ENCODE measurements at regions not wholly inside any gene's neighbourhood (a gene's known extent, or its start where the extent isn't known, plus 50 kb on each side); places are given as distances from the start of the nearest gene placed in this dataset.
"Not testable (repeated sequence)": the region's sequence is repeated elsewhere in the genome, so short reads cannot be mapped to it uniquely, and the experiment has no call there.

GRCh38 chr12:72901685-72902084, 629.5 kb downstream of the TRHDE start:
- no peaks in the 10 kb centered on the region for H3K36me3 ChIP-seq (ENCODE audit: insufficient read depth, low read length)
- ChIA-PET POLR2A (no interaction called here), CTCF (no interaction called here)
- H3K27me3 Mint-ChIP-seq, result no peaks in the 10 kb centered on the region
- H3K36me3 Mint-ChIP-seq (ENCODE audit: low read depth), result no peaks in the 10 kb centered on the region
- ATAC-seq (ENCODE audit: poor library complexity) (no peak), DNase-seq (no peak)
- H3K4me1 Mint-ChIP-seq (ENCODE audit: low read depth), result no peaks in the 10 kb centered on the region
- peaks cover 0 to 4% of the 10 kb centered on the region in 2 experiments for H3K9me3 ChIP-seq (ENCODE audit: control insufficient read depth in 1 of 2, insufficient read depth in 1 of 2, low read length in 2 of 2)
- peaks cover 11% of the 10 kb centered on the region for H3K9me3 Mint-ChIP-seq
- no peak for TF ChIP-seq CTCF (IDR thresholded peaks at IDR 0.05)
- H3K27me3 ChIP-seq (ENCODE audit: control insufficient read depth in 1 of 2, insufficient read depth in 2 of 2, low read length in 2 of 2), result no peaks in the 10 kb centered on the region
- no peaks in the 10 kb centered on the region for H3K4me1 ChIP-seq (ENCODE audit: insufficient read depth, low read length)
- H3K4me3 ChIP-seq (ENCODE audit: low read length), result no peak overlapping the region
- H3K27ac ChIP-seq (ENCODE audit: low read depth in 1 of 2, low read length in 2 of 2), result no peak overlapping the region
- H3K27ac Mint-ChIP-seq, result no peak overlapping the region
- intact Hi-C loops (cut with DNase I, micrococcal nuclease), result no loop called here
- no peak overlapping the region for H3K4me3 Mint-ChIP-seq

GRCh38 chr12:72925716-72926115, 653.5 kb downstream of the TRHDE start:
- Mint-ChIP-seq H3K4me3 (no peak overlapping the region), H3K27ac (no peak overlapping the region), H3K4me1 (ENCODE audit: low read depth) (no peaks in the 10 kb centered on the region), H3K9me3 (peaks cover 4% of the 10 kb centered on the region), H3K27me3 (no peaks in the 10 kb centered on the region), H3K36me3 (ENCODE audit: low read depth) (no peaks in the 10 kb centered on the region)
- intact Hi-C loops (cut with DNase I, micrococcal nuclease), result no loop called here
- Histone ChIP-seq H3K4me3 (ENCODE audit: low read length) (no peak overlapping the region), H3K4me1 (ENCODE audit: insufficient read depth, low read length) (no peaks in the 10 kb centered on the region), H3K36me3 (ENCODE audit: insufficient read depth, low read length) (no peaks in the 10 kb centered on the region), H3K9me3 (ENCODE audit: control insufficient read depth in 1 of 2, insufficient read depth in 1 of 2, low read length in 2 of 2) (no peaks in the 10 kb centered on the region), H3K27ac (ENCODE audit: low read depth in 1 of 2, low read length in 2 of 2) (no peak overlapping the region), H3K27me3 (ENCODE audit: control insufficient read depth in 1 of 2, insufficient read depth in 2 of 2, low read length in 2 of 2) (no peaks in the 10 kb centered on the region)
- DNase-seq, result no peak
- no peak for ATAC-seq (ENCODE audit: poor library complexity)
- POLR2A ChIA-PET, result no interaction called here
- no peak for TF ChIP-seq CTCF (IDR thresholded peaks at IDR 0.05)
- CTCF ChIA-PET, result no interaction called here

- H3K4me3 Mint-ChIP-seq; DNase-seq; H3K27me3 ChIP-seq (ENCODE audit: control insufficient read depth in 1 of 2, insufficient read depth in 2 of 2, low read length in 2 of 2); H3K27me3 Mint-ChIP-seq; H3K4me1 ChIP-seq (ENCODE audit: insufficient read depth, low read length); H3K27ac Mint-ChIP-seq; H3K9me3 ChIP-seq (ENCODE audit: control insufficient read depth in 1 of 2, insufficient read depth in 1 of 2, low read length in 2 of 2); H3K27ac ChIP-seq (ENCODE audit: low read depth in 1 of 2, low read length in 2 of 2); CTCF ChIA-PET; H3K36me3 Mint-ChIP-seq (ENCODE audit: low read depth); H3K4me3 ChIP-seq (ENCODE audit: low read length); POLR2A ChIA-PET; H3K4me1 Mint-ChIP-seq (ENCODE audit: low read depth); intact Hi-C loops (cut with DNase I, micrococcal nuclease); H3K36me3 ChIP-seq (ENCODE audit: insufficient read depth, low read length); ATAC-seq (ENCODE audit: poor library complexity): not testable (repeated sequence)
- H3K9me3 Mint-ChIP-seq, result peaks cover 11% of the 10 kb centered on the region
Measured at GRCh38 chr12:72931838-72932237, 659.7 kb downstream of the TRHDE start.

- Histone ChIP-seq H3K27ac (ENCODE audit: low read depth in 1 of 2, low read length in 2 of 2) (no peak overlapping the region), H3K9me3 (ENCODE audit: control insufficient read depth in 1 of 2, insufficient read depth in 1 of 2, low read length in 2 of 2) (peaks cover 0 to 7% of the 10 kb centered on the region in 2 experiments), H3K4me1 (ENCODE audit: insufficient read depth, low read length) (no peaks in the 10 kb centered on the region), H3K27me3 (ENCODE audit: control insufficient read depth in 1 of 2, insufficient read depth in 2 of 2, low read length in 2 of 2) (no peaks in the 10 kb centered on the region), H3K4me3 (ENCODE audit: low read length) (no peak overlapping the region), H3K36me3 (ENCODE audit: insufficient read depth, low read length) (no peaks in the 10 kb centered on the region)
- CTCF ChIA-PET, result no interaction called here
- intact Hi-C loops (cut with DNase I, micrococcal nuclease), result no loop called here
- Mint-ChIP-seq H3K27me3 (no peaks in the 10 kb centered on the region), H3K4me1 (ENCODE audit: low read depth) (no peaks in the 10 kb centered on the region), H3K36me3 (ENCODE audit: low read depth) (no peaks in the 10 kb centered on the region), H3K9me3 (peaks cover 11% of the 10 kb centered on the region), H3K27ac (no peak overlapping the region), H3K4me3 (no peak overlapping the region)
- ATAC-seq (ENCODE audit: poor library complexity) (no peak), DNase-seq (no peak)
- POLR2A ChIA-PET, result no interaction called here
- TF ChIP-seq CTCF (IDR thresholded peaks at IDR 0.05), result no peak
Measured at GRCh38 chr12:72937486-72937885, 665.3 kb downstream of the TRHDE start.
